Eye (tissue), 1 donor: ENCODE measurements at regions not wholly inside any gene's neighbourhood (a gene's known extent, or its start where the extent isn't known, plus 50 kb on each side); places are given as distances from the start of the nearest gene placed in this dataset.
"Not testable (repeated sequence)": the region's sequence is repeated elsewhere in the genome, so short reads cannot be mapped to it uniquely, and the experiment has no call there.

ENCODE experiments used
- DNase-seq: peaks from one replicate; pipeline ENCODE4 v3.0.0-alpha.2; 2015

GRCh38 chr14:43671716-43672485 is 835.2 kb downstream of the FSCB start:
- no peak for DNase-seq

GRCh38 chr14:43669355-43669754 is 837.7 kb downstream of the FSCB start:
- no peak for DNase-seq

GRCh38 chr14:43665570-43666267 is 841.4 kb downstream of the FSCB start:
- no peak for DNase-seq

GRCh38 chr14:43655194-43655593 is 851.9 kb downstream of the FSCB start:
- DNase-seq, result not testable (repeated sequence)

GRCh38 chr14:43651896-43652295 is 855.2 kb downstream of the FSCB start:
- no peak for DNase-seq

GRCh38 chr14:43651185-43651787 is 855.8 kb downstream of the FSCB start:
- DNase-seq, result no peak

GRCh38 chr14:43649508-43649907 is 857.6 kb downstream of the FSCB start:
- no peak for DNase-seq

- DNase-seq, result no peak
Observed at GRCh38 chr14:43647302-43647701, 859.8 kb downstream of the FSCB start.

- no peak for DNase-seq
Observed at GRCh38 chr14:43640718-43641267, 866.3 kb downstream of the FSCB start.

GRCh38 chr14:43625294-43625693 is 881.8 kb downstream of the FSCB start:
- no peak for DNase-seq

- no peak for DNase-seq
Observed at GRCh38 chr14:43621282-43621681, 885.8 kb downstream of the FSCB start.

GRCh38 chr14:43595096-43595772 is 911.8 kb downstream of the FSCB start:
- DNase-seq, result no peak

GRCh38 chr14:43591776-43592175 is 915.3 kb downstream of the FSCB start:
- no peak for DNase-seq

- no peak for DNase-seq
Observed at GRCh38 chr14:43587183-43587582, 919.9 kb downstream of the FSCB start.

GRCh38 chr14:43579671-43580070 is 927.4 kb downstream of the FSCB start:
- no peak for DNase-seq

- DNase-seq, result no peak
Observed at GRCh38 chr14:43568022-43568421, 939.1 kb downstream of the FSCB start.

GRCh38 chr14:43548368-43548767 is 958.7 kb downstream of the FSCB start:
- DNase-seq, result no peak

GRCh38 chr14:43547596-43547995 is 959.5 kb downstream of the FSCB start:
- not testable (repeated sequence) for DNase-seq

GRCh38 chr14:43541356-43541755 is 965.7 kb downstream of the FSCB start:
- no peak for DNase-seq

GRCh38 chr14:43540948-43541347 is 966.1 kb downstream of the FSCB start:
- DNase-seq, result no peak

- peak; percentile 40 for DNase-seq
Observed at GRCh38 chr14:43539210-43539609, 967.9 kb downstream of the FSCB start.

- DNase-seq, result no peak
Observed at GRCh38 chr14:43535231-43535838, 971.7 kb downstream of the FSCB start.
